Tibial nerve (tissue), 4 donors: ENCODE measurements at regions not wholly inside any gene's neighbourhood (a gene's known extent, or its start where the extent isn't known, plus 50 kb on each side); places are given as distances from the start of the nearest gene placed in this dataset.
"Not testable (repeated sequence)": the region's sequence is repeated elsewhere in the genome, so short reads cannot be mapped to it uniquely, and the experiment has no call there.

Source experiments
- CTCF ChIP-seq, 5 experiments: fragments of 200-600 bp in 3 of 5; fragments of 450-650 bp in 2 of 5; sonication (generic) in 3 of 5; IDR thresholded peaks; one replicate each; pipeline ENCODE4 v1.5.1; 2016 to 2019; ENCODE audit warnings: antibody characterized with exemption in 5 of 5, mild to moderate bottlenecking in 3 of 5, moderate library complexity in 2 of 5
- EP300 ChIP-seq, 2 donors: sonication (generic); formaldehyde crosslinking; IDR thresholded peaks; one replicate each; pipeline ENCODE4 v1.6.1; 2017; ENCODE audit warnings: antibody characterized with exemption in 2 of 2, mild to moderate bottlenecking in 1 of 2

DNA sequence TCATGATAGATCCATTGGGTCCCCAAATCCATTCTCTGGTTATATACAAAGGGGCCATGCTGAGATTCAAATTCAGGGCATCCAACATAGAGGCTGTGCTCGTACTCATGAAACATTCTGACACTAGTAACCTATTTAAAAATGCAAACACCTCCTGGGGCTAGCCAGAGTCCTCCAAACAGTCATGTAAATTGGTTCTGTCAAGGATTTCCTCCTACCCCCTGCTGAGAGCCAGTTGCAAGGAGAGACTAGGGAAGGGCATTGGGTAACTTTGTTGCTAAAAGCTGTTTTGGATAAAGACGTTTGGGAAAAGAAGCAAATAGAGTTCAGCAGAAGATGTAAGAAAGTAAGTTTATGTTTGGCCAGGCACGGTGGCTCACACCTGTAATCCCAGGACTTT lies 81.6 kb upstream of the FRG2C start:
- TF ChIP-seq CTCF, EP300 (IDR thresholded peaks at IDR 0.05): not testable (repeated sequence)
